ENCODE measurements at regions not wholly inside any gene's neighbourhood (a gene's known extent, or its start where the extent isn't known, plus 50 kb on each side); places are given as distances from the start of the nearest gene placed in this dataset.

DNA sequence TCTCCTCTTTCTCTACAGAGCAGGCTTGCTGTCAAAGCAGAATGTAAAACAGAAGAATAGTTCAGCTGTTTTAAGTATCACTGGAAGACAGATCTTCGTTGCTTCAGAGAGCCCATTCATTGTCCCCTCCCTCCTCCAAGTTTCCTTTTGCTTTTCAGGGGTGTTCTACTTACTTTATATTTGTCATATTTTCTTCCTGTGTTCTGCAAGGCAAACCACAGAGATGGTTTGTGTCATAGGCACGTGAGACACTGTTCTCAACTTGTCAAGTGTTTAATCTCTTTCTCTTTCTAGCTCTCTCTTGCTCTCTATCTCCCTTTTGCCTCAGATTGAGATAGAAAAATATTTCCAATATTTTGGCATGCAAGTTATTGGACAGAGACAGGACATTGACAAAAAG lies 228.9 kb upstream of the DEFB112 start (continued):
- TF ChIP-seq, protein P1, sequence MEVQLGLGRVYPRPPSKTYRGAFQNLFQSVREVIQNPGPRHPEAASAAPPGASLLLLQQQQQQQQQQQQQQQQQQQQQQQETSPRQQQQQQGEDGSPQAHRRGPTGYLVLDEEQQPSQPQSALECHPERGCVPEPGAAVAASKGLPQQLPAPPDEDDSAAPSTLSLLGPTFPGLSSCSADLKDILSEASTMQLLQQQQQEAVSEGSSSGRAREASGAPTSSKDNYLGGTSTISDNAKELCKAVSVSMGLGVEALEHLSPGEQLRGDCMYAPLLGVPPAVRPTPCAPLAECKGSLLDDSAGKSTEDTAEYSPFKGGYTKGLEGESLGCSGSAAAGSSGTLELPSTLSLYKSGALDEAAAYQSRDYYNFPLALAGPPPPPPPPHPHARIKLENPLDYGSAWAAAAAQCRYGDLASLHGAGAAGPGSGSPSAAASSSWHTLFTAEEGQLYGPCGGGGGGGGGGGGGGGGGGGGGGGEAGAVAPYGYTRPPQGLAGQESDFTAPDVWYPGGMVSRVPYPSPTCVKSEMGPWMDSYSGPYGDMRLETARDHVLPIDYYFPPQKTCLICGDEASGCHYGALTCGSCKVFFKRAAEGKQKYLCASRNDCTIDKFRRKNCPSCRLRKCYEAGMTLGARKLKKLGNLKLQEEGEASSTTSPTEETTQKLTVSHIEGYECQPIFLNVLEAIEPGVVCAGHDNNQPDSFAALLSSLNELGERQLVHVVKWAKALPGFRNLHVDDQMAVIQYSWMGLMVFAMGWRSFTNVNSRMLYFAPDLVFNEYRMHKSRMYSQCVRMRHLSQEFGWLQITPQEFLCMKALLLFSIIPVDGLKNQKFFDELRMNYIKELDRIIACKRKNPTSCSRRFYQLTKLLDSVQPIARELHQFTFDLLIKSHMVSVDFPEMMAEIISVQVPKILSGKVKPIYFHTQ (CRISPR knock-in tag; IDR thresholded peaks at IDR 0.05), result no peak
- TF ChIP-seq GRHL2 (CRISPR knock-in tag; IDR thresholded peaks at IDR 0.05; ENCODE audit: insufficient replicate concordance, severe bottlenecking) (no peak), ZNF317 (CRISPR knock-in tag; IDR thresholded peaks at IDR 0.05; ENCODE audit: borderline replicate concordance, low read depth) (no peak)
- TF ChIP-seq, protein P2, sequence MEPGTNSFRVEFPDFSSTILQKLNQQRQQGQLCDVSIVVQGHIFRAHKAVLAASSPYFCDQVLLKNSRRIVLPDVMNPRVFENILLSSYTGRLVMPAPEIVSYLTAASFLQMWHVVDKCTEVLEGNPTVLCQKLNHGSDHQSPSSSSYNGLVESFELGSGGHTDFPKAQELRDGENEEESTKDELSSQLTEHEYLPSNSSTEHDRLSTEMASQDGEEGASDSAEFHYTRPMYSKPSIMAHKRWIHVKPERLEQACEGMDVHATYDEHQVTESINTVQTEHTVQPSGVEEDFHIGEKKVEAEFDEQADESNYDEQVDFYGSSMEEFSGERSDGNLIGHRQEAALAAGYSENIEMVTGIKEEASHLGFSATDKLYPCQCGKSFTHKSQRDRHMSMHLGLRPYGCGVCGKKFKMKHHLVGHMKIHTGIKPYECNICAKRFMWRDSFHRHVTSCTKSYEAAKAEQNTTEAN (CRISPR knock-in tag; IDR thresholded peaks at IDR 0.05), result no peak

DNA sequence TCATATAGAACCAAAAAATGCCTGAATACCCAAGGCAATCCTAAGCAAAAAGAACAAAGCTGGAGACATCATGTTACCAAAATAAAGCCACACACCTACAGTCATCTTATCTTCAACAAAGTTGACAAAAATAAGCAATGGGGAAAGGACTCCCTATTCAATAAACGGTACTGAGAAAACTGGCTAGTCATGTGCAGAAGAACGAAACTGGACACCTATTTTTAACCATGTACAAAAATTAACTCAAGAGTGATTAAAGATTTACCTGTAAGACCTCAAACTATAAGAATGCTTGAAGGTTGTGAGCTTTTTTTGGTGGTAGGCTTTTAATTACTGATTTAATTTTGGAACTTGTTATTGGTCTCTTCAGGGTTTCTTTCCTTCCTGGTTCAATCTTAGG lies 236.0 kb upstream of the DEFB112 start:
- ChIA-PET POLR2A (no interaction called here), CTCF (no interaction called here)
- no peak overlapping the region for H3K4me3 Mint-ChIP-seq
- H3K36me3 Mint-ChIP-seq, result no peaks in the 10 kb centered on the region
- no peaks in the 10 kb centered on the region for H3K4me1 Mint-ChIP-seq
- no peak for ATAC-seq
- DNase-seq (ENCODE audit: low spot score), result no peak
- no peaks in the 10 kb centered on the region for H3K9me3 Mint-ChIP-seq
- no peaks in the 10 kb centered on the region for H3K27me3 Mint-ChIP-seq (ENCODE audit: low read depth)
- no peak overlapping the region for H3K27ac Mint-ChIP-seq
- TF ChIP-seq ZNF423 (CRISPR knock-in tag; IDR thresholded peaks at IDR 0.05) (no peak), MXD4 (CRISPR knock-in tag; IDR thresholded peaks at IDR 0.05; ENCODE audit: borderline replicate concordance) (no peak), RORB (CRISPR knock-in tag; IDR thresholded peaks at IDR 0.05) (no peak), NFATC4 (CRISPR knock-in tag; IDR thresholded peaks at IDR 0.05) (no peak), SMAD3 (CRISPR knock-in tag; IDR thresholded peaks at IDR 0.05; ENCODE audit: borderline replicate concordance) (no peak), ZNF396 (CRISPR knock-in tag; IDR thresholded peaks at IDR 0.05; ENCODE audit: borderline replicate concordance) (no peak), MYBL2 (CRISPR knock-in tag; IDR thresholded peaks at IDR 0.05) (no peak), ZNF121 (CRISPR knock-in tag; IDR thresholded peaks at IDR 0.05) (no peak), SP1 (CRISPR knock-in tag; conservative IDR thresholded peaks at IDR 0.05) (no peak)
- TF ChIP-seq, protein P3, sequence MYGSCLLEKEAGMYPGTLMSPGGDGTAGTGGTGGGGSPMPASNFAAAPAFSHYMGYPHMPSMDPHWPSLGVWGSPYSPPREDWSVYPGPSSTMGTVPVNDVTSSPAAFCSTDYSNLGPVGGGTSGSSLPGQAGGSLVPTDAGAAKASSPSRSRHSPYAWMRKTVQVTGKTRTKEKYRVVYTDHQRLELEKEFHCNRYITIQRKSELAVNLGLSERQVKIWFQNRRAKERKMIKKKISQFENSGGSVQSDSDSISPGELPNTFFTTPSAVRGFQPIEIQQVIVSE (CRISPR knock-in tag; IDR thresholded peaks at IDR 0.05; ENCODE audit: borderline replicate concordance), result no peak
- TF ChIP-seq, protein P4, sequence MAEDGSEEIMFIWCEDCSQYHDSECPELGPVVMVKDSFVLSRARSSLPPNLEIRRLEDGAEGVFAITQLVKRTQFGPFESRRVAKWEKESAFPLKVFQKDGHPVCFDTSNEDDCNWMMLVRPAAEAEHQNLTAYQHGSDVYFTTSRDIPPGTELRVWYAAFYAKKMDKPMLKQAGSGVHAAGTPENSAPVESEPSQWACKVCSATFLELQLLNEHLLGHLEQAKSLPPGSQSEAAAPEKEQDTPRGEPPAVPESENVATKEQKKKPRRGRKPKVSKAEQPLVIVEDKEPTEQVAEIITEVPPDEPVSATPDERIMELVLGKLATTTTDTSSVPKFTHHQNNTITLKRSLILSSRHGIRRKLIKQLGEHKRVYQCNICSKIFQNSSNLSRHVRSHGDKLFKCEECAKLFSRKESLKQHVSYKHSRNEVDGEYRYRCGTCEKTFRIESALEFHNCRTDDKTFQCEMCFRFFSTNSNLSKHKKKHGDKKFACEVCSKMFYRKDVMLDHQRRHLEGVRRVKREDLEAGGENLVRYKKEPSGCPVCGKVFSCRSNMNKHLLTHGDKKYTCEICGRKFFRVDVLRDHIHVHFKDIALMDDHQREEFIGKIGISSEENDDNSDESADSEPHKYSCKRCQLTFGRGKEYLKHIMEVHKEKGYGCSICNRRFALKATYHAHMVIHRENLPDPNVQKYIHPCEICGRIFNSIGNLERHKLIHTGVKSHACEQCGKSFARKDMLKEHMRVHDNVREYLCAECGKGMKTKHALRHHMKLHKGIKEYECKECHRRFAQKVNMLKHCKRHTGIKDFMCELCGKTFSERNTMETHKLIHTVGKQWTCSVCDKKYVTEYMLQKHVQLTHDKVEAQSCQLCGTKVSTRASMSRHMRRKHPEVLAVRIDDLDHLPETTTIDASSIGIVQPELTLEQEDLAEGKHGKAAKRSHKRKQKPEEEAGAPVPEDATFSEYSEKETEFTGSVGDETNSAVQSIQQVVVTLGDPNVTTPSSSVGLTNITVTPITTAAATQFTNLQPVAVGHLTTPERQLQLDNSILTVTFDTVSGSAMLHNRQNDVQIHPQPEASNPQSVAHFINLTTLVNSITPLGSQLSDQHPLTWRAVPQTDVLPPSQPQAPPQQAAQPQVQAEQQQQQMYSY (CRISPR knock-in tag; IDR thresholded peaks at IDR 0.05), result no peak
- TF ChIP-seq, protein P2 (CRISPR knock-in tag; IDR thresholded peaks at IDR 0.05), result no peak
- TF ChIP-seq, protein P5, sequence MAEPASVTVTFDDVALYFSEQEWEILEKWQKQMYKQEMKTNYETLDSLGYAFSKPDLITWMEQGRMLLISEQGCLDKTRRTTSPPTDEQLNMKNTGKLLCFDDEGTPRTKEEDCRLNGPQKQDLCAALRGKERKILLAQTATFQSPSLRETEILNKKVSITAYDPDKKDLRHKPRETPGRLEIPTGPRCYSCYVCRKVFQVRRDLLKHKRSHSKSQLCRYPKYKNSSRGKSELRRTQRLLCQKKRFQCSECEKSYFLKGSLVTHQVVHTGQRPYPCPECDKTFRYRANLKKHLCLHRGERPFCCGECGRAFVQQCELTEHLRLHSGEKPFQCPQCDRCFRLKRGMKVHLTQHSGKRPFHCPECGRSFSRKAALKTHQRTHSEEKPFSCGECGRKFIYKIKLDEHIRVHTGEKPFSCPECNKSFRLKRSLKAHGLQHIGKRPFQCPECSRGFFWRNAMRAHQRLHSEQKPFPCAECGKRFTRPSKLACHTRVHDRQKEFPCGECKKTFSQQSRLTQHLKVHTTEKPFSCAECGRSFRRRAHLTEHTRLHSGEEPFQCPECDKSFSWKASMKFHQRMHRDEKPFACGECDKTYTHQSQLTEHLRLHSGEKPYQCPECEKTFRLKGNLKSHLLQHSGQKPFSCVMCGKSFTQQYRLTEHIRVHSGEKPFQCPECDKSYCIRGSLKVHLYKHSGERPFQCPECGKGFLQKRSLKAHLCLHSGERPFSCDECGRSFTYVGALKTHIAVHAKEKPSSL (CRISPR knock-in tag; conservative IDR thresholded peaks at IDR 0.05), result no peak
- TF ChIP-seq, protein P6, sequence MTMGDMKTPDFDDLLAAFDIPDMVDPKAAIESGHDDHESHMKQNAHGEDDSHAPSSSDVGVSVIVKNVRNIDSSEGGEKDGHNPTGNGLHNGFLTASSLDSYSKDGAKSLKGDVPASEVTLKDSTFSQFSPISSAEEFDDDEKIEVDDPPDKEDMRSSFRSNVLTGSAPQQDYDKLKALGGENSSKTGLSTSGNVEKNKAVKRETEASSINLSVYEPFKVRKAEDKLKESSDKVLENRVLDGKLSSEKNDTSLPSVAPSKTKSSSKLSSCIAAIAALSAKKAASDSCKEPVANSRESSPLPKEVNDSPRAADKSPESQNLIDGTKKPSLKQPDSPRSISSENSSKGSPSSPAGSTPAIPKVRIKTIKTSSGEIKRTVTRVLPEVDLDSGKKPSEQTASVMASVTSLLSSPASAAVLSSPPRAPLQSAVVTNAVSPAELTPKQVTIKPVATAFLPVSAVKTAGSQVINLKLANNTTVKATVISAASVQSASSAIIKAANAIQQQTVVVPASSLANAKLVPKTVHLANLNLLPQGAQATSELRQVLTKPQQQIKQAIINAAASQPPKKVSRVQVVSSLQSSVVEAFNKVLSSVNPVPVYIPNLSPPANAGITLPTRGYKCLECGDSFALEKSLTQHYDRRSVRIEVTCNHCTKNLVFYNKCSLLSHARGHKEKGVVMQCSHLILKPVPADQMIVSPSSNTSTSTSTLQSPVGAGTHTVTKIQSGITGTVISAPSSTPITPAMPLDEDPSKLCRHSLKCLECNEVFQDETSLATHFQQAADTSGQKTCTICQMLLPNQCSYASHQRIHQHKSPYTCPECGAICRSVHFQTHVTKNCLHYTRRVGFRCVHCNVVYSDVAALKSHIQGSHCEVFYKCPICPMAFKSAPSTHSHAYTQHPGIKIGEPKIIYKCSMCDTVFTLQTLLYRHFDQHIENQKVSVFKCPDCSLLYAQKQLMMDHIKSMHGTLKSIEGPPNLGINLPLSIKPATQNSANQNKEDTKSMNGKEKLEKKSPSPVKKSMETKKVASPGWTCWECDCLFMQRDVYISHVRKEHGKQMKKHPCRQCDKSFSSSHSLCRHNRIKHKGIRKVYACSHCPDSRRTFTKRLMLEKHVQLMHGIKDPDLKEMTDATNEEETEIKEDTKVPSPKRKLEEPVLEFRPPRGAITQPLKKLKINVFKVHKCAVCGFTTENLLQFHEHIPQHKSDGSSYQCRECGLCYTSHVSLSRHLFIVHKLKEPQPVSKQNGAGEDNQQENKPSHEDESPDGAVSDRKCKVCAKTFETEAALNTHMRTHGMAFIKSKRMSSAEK (CRISPR knock-in tag; IDR thresholded peaks at IDR 0.05; ENCODE audit: borderline replicate concordance), result no peak
- TF ChIP-seq, protein P7, sequence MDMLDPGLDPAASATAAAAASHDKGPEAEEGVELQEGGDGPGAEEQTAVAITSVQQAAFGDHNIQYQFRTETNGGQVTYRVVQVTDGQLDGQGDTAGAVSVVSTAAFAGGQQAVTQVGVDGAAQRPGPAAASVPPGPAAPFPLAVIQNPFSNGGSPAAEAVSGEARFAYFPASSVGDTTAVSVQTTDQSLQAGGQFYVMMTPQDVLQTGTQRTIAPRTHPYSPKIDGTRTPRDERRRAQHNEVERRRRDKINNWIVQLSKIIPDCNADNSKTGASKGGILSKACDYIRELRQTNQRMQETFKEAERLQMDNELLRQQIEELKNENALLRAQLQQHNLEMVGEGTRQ (CRISPR knock-in tag; IDR thresholded peaks at IDR 0.05), result no peak

Measured in WTC11 (cell line).